HFFc6 (cell line): ENCODE measurements at regions not wholly inside any gene's neighbourhood (a gene's known extent, or its start where the extent isn't known, plus 50 kb on each side); places are given as distances from the start of the nearest gene placed in this dataset.

Experiments
- DNase-seq: peaks from one replicate; pipeline ENCODE4 v3.0.0-alpha.2; 2018
- H3K27ac Mint-ChIP-seq: 2 replicates; pipeline ENCODE4 v1.8.0; 2020; ENCODE audit warnings: mild to moderate bottlenecking, mixed read lengths
- H3K27me3 Mint-ChIP-seq: 2 replicates; pipeline ENCODE4 v1.8.0; 2021; ENCODE audit warnings: mild to moderate bottlenecking, moderate library complexity, mixed read lengths; ENCODE audit not compliant: insufficient read depth
- H3K36me3 Mint-ChIP-seq: 2 replicates; pipeline ENCODE4 v1.8.0; 2021; ENCODE audit warnings: low read depth, mixed read lengths
- H3K4me1 Mint-ChIP-seq: 2 replicates; pipeline ENCODE4 v1.8.0; 2020; ENCODE audit warnings: low read depth, mixed read lengths
- H3K4me3 Mint-ChIP-seq: 2 replicates; pipeline ENCODE4 v1.8.0; 2020; ENCODE audit warnings: mild to moderate bottlenecking, moderate library complexity, mixed read lengths
- H3K9me3 Mint-ChIP-seq: 2 replicates; pipeline ENCODE4 v1.8.0; 2020; ENCODE audit warnings: mild to moderate bottlenecking, mixed read lengths
- CTCF ChIP-seq: fragments of 200-600 bp; sonication (generic); IDR thresholded peaks from 2 replicates; pipeline ENCODE4 v1.5.0; 2021; ENCODE audit warnings: antibody characterized with exemption, mild to moderate bottlenecking

DNA sequence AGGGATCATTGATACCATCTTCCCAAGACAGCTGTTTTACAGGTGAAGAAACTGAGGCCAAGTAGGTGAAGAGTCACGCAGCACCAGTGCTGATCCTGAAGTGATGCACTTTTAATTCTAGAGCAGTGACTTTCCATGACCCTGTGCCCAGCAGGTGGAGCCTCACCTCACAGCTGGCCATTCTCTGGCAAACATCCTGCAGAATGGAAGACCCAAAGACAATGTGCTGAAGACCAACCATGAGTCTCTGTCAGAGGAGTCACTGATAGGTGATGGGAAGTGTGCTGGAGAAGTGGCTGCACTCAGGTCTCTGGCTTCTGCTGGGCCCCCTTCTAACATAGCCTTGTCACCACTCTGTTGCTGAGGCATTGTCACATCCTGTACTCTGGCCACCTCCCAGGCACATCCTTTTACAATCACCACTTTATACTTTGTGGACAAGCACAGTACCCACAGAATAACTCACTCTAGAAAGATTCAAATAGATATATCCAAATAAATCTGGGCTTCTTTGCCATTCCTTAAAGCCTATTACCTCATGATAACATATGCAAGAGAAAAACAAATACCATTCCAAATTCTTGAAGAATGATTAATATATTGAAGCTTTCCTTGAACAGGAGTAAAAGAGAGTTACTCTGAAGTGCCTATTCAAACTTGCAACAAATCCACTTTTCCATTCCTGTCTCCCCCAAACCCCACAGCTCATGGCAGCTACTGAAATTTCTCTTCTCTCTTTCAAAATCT lies 64.1 kb upstream of the SCOC start:
- Mint-ChIP-seq H3K4me3 (peak overlapping the region; percentile 43), H3K4me1 (peaks cover 48% of the 10 kb centered on the region), H3K27ac (peak overlapping the region; percentile 67), H3K9me3 (no peaks in the 10 kb centered on the region), H3K27me3 (peaks cover 7% of the 10 kb centered on the region), H3K36me3 (no peaks in the 10 kb centered on the region)
- TF ChIP-seq CTCF: peak; percentile 38; the same call in 1 of the 2 replicates
- peak; percentile 44 for DNase-seq

DNA sequence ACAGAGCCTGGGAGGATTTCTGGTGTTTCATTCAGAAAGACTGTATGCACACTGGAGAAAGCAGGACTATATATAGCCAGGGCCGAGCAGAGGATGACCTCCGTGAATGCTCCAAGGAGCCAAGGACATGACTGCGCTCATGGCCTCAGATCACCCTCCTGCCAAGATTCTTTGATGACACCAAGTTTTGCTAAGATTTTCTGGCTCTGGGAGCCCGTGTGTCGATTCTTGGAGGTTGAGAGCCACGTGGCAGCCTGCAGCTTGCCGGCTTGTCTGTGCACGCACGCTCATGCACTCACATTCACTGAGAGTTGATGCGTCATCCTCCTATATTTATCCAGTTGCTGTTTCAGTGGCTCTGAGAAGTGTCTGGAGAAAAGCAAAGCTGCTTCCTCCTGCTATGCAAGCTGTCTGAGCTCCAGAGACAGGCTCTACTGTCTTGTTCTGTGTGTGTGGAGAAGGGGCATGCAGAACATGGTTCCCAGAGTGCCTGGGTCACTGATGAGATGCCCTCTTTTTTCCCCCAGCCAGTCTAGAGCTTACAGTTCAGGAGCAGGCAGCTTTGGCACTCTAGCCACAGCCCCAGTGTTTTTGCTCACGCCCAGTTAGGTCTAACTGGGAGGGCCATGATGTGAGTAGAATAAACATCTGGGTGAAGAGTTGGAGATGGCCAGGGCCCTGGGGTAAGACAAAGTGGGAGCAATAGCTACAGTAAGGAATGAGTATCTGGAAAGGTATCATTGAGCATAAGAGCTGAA lies 64.9 kb upstream of the SCOC start:
- H3K27me3 Mint-ChIP-seq: peaks cover 13% of the 10 kb centered on the region
- peak; percentile 28 for DNase-seq
- peak overlapping the region; percentile 43; the same call in 1 of the 2 replicates for H3K4me3 Mint-ChIP-seq
- TF ChIP-seq CTCF: no peak
- peak overlapping the region; percentile 67; the same call in 1 of the 2 replicates for H3K27ac Mint-ChIP-seq
- peaks cover 48% of the 10 kb centered on the region for H3K4me1 Mint-ChIP-seq
- H3K36me3 Mint-ChIP-seq: no peaks in the 10 kb centered on the region
- no peaks in the 10 kb centered on the region for H3K9me3 Mint-ChIP-seq

GRCh38 chr4:140305053-140305452 lies 68.4 kb upstream of the SCOC start:
- H3K4me1 Mint-ChIP-seq: peaks cover 41% of the 10 kb centered on the region

DNA sequence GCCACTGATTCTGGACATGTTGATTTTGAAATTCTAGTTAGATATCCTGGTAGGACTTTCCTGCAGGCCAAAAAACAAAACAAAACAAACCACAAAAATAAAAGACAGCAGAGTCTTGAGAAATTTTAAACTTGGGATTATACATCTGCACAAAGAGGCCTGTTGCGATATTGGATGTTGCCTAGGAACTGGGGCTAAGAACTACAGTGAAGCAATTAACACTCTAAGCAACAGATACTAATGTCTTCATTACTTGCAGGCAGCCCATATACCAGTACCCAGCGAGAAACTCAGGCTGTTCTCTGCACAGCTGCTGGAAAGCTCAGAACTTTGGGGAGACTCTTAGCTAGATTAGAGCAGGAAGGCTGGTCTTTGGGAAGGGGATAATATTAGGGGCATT lies 69.1 kb upstream of the SCOC start:
- no peak for DNase-seq
- TF ChIP-seq CTCF: no peak
- Mint-ChIP-seq H3K27ac (no peak overlapping the region), H3K27me3 (peaks cover 9% of the 10 kb centered on the region), H3K36me3 (no peaks in the 10 kb centered on the region), H3K4me1 (peaks cover 38% of the 10 kb centered on the region), H3K9me3 (no peaks in the 10 kb centered on the region), H3K4me3 (no peak overlapping the region)

More at GRCh38 chr4:140305053-140305452, 68.4 kb upstream of the SCOC start:
- TF ChIP-seq CTCF: no peak
- no peak for DNase-seq
- Mint-ChIP-seq H3K27ac (no peak overlapping the region), H3K36me3 (no peaks in the 10 kb centered on the region), H3K27me3 (peaks cover 11% of the 10 kb centered on the region), H3K9me3 (no peaks in the 10 kb centered on the region), H3K4me3 (no peak overlapping the region)

GRCh38 chr4:140302151-140302859 lies 71.1 kb upstream of the SCOC start:
- no peaks in the 10 kb centered on the region for H3K9me3 Mint-ChIP-seq
- peaks cover 8% of the 10 kb centered on the region for H3K27me3 Mint-ChIP-seq
- H3K27ac Mint-ChIP-seq: no peak overlapping the region
- H3K4me1 Mint-ChIP-seq: peaks cover 23% of the 10 kb centered on the region
- no peak overlapping the region for H3K4me3 Mint-ChIP-seq
- no peak for TF ChIP-seq CTCF
- H3K36me3 Mint-ChIP-seq: no peaks in the 10 kb centered on the region
- no peak for DNase-seq
